Activated CD4-positive, alpha-beta memory T cell treated with anti-CD3 and anti-CD28 coated beads, Interleukin-2, amount 10 ng/mL, durations not matched to agents 7 days and 5 days (primary cell): ENCODE measurements at regions not wholly inside any gene's neighbourhood (a gene's known extent, or its start where the extent isn't known, plus 50 kb on each side); places are given as distances from the start of the nearest gene placed in this dataset.

Source experiments
- CTCF ChIA-PET: fragments of 350-600 bp; sonication (Branson Sonifier 250); formaldehyde crosslinking; loops from one replicate; lab custom pipeline; 2021; ENCODE audit warnings: antibody characterized with exemption, inconsistent platforms; lab: Charles Lee
- POLR2A ChIA-PET: fragments of 350-600 bp; sonication (Branson Sonifier 250); formaldehyde crosslinking; loops from one replicate; lab custom pipeline; 2021; ENCODE audit warnings: antibody characterized with exemption; lab: Charles Lee
- DNase-seq: peaks from one replicate; pipeline ENCODE4 v3.0.0-alpha.2; 2020
- H3K27ac Mint-ChIP-seq: one replicate; pipeline ENCODE4 v1.8.0; 2021; ENCODE audit warnings: mild to moderate bottlenecking, mixed read lengths
- H3K27me3 Mint-ChIP-seq: one replicate; pipeline ENCODE4 v1.8.0; 2021; ENCODE audit warnings: mixed read lengths
- H3K36me3 Mint-ChIP-seq: one replicate; pipeline ENCODE4 v1.8.0; 2021; ENCODE audit warnings: low read depth, mixed read lengths
- H3K4me1 Mint-ChIP-seq: one replicate; pipeline ENCODE4 v1.8.0; 2021; ENCODE audit warnings: mixed read lengths
- H3K4me3 Mint-ChIP-seq: one replicate; pipeline ENCODE4 v1.8.0; 2021; ENCODE audit warnings: mild to moderate bottlenecking, mixed read lengths
- H3K9me3 Mint-ChIP-seq: one replicate; pipeline ENCODE4 v1.8.0; 2021; ENCODE audit warnings: mixed read lengths

DNA sequence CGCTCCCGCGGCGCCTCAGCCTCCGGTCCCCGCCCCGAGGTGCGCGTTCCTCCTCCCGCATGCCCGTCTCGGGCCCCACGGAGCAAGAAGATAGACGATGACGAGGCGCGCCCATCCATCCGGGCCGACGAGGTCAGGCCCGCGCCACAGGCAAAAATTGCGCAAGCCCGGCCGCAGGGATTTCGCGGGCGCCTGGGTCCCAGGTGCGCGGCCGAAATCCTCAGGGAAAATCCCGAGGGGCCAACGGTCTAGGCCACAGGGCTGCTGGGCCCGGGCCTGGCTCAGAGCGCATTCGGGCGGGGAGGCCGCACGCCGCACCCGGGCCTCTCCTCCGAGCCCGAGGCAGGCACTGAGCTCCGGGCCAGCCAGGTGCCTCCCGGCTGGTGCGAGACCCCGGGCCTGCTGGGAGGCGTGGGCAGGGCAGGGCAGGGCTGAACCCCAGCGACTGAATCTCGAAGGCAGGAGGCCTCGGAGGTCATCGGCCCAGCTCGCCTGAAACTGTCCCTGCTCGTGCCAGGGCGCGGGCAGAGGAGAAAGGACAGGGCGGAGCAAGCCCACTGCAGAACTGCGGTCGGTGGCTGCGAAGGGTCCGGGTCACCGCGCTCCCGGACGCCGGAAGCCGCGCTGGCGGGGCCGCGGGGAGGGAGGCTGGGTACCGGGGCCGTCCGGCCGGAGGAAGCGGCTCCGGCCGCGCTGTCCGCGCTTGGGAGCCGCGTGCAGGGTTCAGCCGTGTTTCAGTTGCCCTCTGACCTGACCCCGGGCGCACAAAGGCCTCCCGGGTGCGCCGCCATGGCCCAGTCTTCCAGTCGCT lies 66.8 kb downstream of the FOXD1 start:
- Mint-ChIP-seq H3K4me3 (no peak overlapping the region), H3K4me1 (peaks cover 10% of the 10 kb centered on the region), H3K36me3 (peaks cover 27% of the 10 kb centered on the region), H3K9me3 (peaks cover 19% of the 10 kb centered on the region), H3K27ac (no peak overlapping the region), H3K27me3 (peaks cover 72% of the 10 kb centered on the region)
- CTCF ChIA-PET = no interaction called here
- POLR2A ChIA-PET = no interaction called here
- no peak for DNase-seq

GRCh38 chr5:73380710-73381589 lies 67.6 kb downstream of the FOXD1 start:
- Mint-ChIP-seq H3K4me1 (peaks cover 3% of the 10 kb centered on the region), H3K4me3 (no peak overlapping the region), H3K27me3 (peaks cover 76% of the 10 kb centered on the region), H3K27ac (no peak overlapping the region), H3K36me3 (peaks cover 24% of the 10 kb centered on the region), H3K9me3 (peaks cover 17% of the 10 kb centered on the region)
- POLR2A ChIA-PET = no interaction called here
- no peak for DNase-seq
- CTCF ChIA-PET = no interaction called here

- Mint-ChIP-seq H3K4me3 (no peak overlapping the region), H3K4me1 (peaks cover 3% of the 10 kb centered on the region), H3K27me3 (peaks cover 81% of the 10 kb centered on the region), H3K9me3 (peaks cover 11% of the 10 kb centered on the region), H3K36me3 (peaks cover 20% of the 10 kb centered on the region), H3K27ac (no peak overlapping the region)
- no peak for DNase-seq
- POLR2A ChIA-PET = no interaction called here
- CTCF ChIA-PET = no interaction called here
Observed at GRCh38 chr5:73380041-73380440, 68.5 kb downstream of the FOXD1 start.

DNA sequence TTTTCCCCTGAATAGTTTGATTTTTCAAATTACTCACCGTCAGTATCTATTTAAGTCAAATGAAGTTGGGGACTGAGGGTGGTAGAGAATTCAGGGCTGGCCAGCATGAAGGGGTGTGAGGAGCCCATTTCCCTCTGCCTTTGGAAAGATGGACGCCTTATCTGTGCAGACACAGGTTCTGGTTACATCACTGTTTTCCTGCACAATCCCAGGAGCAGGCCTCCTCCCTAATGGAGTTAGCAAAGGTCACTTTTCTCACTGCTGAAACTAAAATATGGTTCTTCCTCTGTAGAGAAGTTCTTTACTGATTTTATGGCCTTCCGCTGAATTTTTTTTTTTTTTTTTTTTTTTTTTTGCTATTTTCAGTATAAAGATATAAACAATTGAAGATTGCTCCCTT lies 69.1 kb downstream of the FOXD1 start:
- ChIA-PET CTCF (no interaction called here), POLR2A (no interaction called here)
- peaks cover 14% of the 10 kb centered on the region for H3K36me3 Mint-ChIP-seq
- H3K4me1 Mint-ChIP-seq = peaks cover 3% of the 10 kb centered on the region
- no peak overlapping the region for H3K27ac Mint-ChIP-seq
- peaks cover 6% of the 10 kb centered on the region for H3K9me3 Mint-ChIP-seq
- no peak for DNase-seq
- H3K4me3 Mint-ChIP-seq = no peak overlapping the region
- peaks cover 82% of the 10 kb centered on the region for H3K27me3 Mint-ChIP-seq

- peaks cover 3% of the 10 kb centered on the region for H3K4me1 Mint-ChIP-seq
- peaks cover 9% of the 10 kb centered on the region for H3K36me3 Mint-ChIP-seq
- CTCF ChIA-PET = no interaction called here
- H3K27ac Mint-ChIP-seq = no peak overlapping the region
- peaks cover 2% of the 10 kb centered on the region for H3K9me3 Mint-ChIP-seq
- H3K27me3 Mint-ChIP-seq = peaks cover 78% of the 10 kb centered on the region
- POLR2A ChIA-PET = no interaction called here
- DNase-seq = no peak
- H3K4me3 Mint-ChIP-seq = no peak overlapping the region
Observed at GRCh38 chr5:73378765-73379164, 69.8 kb downstream of the FOXD1 start.

- Mint-ChIP-seq H3K4me3 (no peak overlapping the region), H3K27me3 (peaks cover 75% of the 10 kb centered on the region), H3K36me3 (peaks cover 9% of the 10 kb centered on the region), H3K27ac (no peak overlapping the region), H3K9me3 (peaks cover 2% of the 10 kb centered on the region), H3K4me1 (peaks cover 3% of the 10 kb centered on the region)
- ChIA-PET POLR2A (no interaction called here), CTCF (interaction anchor here (1.0 kb wide), 1 partner anchor 73 kb away, joined by 3 read pairs; no protein-coding TSS in a partner anchor)
- DNase-seq = no peak
Observed at GRCh38 chr5:73378070-73378469, 70.5 kb downstream of the FOXD1 start.

- Mint-ChIP-seq H3K4me1 (peaks cover 3% of the 10 kb centered on the region), H3K27me3 (peaks cover 70% of the 10 kb centered on the region), H3K27ac (no peak overlapping the region), H3K9me3 (peaks cover 2% of the 10 kb centered on the region), H3K4me3 (no peak overlapping the region), H3K36me3 (peaks cover 7% of the 10 kb centered on the region)
- ChIA-PET POLR2A (interaction anchor here (0.9 kb wide), 1 partner anchor 11 kb away, joined by 3 read pairs; no protein-coding TSS in a partner anchor), CTCF (no interaction called here)
- DNase-seq = no peak
Observed at GRCh38 chr5:73376618-73377170, 71.9 kb downstream of the FOXD1 start.

DNA sequence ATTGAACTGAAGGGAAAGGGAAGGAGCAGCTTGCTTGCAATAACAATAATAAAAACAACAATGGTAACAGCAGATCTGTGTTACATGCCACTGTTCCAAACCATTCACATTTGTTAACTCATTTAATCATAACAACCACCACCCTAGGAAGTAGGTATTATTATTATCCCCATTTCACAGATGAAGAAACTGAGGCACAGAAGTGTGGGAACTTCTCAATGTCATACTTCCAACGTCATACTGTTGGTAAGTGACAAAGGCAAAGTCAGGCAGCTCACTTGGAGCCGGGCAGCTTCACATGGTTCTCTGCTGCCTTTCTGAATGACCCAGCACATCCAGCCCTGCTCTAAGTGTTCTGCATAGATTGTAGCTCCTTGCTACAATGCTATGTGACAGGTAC lies 72.6 kb downstream of the FOXD1 start:
- Mint-ChIP-seq H3K4me3 (no peak overlapping the region), H3K27ac (no peak overlapping the region), H3K36me3 (peaks cover 5% of the 10 kb centered on the region), H3K4me1 (peaks cover 2% of the 10 kb centered on the region), H3K9me3 (peaks cover 2% of the 10 kb centered on the region), H3K27me3 (peaks cover 69% of the 10 kb centered on the region)
- CTCF ChIA-PET = no interaction called here
- no peak for DNase-seq
- POLR2A ChIA-PET = no interaction called here

GRCh38 chr5:73375191-73375545 lies 73.4 kb downstream of the FOXD1 start:
- POLR2A ChIA-PET = no interaction called here
- Mint-ChIP-seq H3K9me3 (no peaks in the 10 kb centered on the region), H3K4me1 (no peaks in the 10 kb centered on the region), H3K27me3 (peaks cover 62% of the 10 kb centered on the region), H3K36me3 (no peaks in the 10 kb centered on the region), H3K4me3 (no peak overlapping the region), H3K27ac (no peak overlapping the region)
- CTCF ChIA-PET = no interaction called here
- DNase-seq = no peak

DNA sequence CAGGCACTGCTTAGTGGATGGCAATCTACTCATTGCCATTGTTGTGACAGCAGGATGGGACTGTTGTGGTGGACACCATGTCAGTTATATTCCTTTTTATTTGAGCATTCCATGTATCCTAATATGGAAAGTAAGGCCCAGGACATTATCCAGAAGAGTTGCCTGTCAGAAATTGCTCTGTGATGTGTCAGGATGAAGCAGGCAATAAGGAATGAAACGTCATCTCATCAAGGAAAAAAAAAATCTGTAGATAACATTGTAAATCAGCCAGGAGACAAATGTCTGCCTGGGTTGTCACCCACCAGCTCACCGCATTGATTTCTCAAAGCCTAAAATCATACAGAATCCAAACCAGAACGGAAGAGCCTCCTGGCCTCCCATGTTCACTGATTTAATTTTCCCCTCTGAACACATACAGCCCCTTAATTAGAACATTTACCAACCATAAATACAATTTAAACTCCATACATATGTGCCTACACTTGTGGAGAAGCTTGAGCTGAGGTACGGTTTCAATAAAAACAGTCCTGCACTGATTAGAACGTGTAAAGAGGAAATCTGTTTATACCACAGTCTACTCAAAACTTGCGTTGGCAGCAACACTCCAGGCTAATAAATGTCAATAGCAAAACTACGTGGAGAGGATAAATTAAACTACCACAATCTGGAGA lies 73.9 kb downstream of the FOXD1 start:
- Mint-ChIP-seq H3K4me3 (no peak overlapping the region), H3K9me3 (no peaks in the 10 kb centered on the region), H3K27me3 (peaks cover 56% of the 10 kb centered on the region), H3K4me1 (no peaks in the 10 kb centered on the region), H3K27ac (no peak overlapping the region), H3K36me3 (no peaks in the 10 kb centered on the region)
- ChIA-PET CTCF (no interaction called here), POLR2A (no interaction called here)
- DNase-seq = no peak

- ChIA-PET POLR2A (interaction anchor here (0.6 kb wide), 1 partner anchor 1894 kb away, joined by 3 read pairs; no protein-coding TSS in a partner anchor), CTCF (no interaction called here)
- no peak overlapping the region for H3K27ac Mint-ChIP-seq
- H3K4me1 Mint-ChIP-seq = no peaks in the 10 kb centered on the region
- H3K27me3 Mint-ChIP-seq = peaks cover 51% of the 10 kb centered on the region
- H3K36me3 Mint-ChIP-seq = no peaks in the 10 kb centered on the region
- no peak for DNase-seq
- H3K9me3 Mint-ChIP-seq = no peaks in the 10 kb centered on the region
- H3K4me3 Mint-ChIP-seq = no peak overlapping the region
Observed at GRCh38 chr5:73373814-73374510, 74.6 kb downstream of the FOXD1 start.
